ENCODE measurements at regions not wholly inside any gene's neighbourhood (a gene's known extent, or its start where the extent isn't known, plus 50 kb on each side); places are given as distances from the start of the nearest gene placed in this dataset.

- no peak for ATAC-seq
Measured at GRCh38 chr5:144983101-144983500, 812.4 kb downstream of the KCTD16 start.

GRCh38 chr5:144979516-144980264 is 809.0 kb downstream of the KCTD16 start:
- ATAC-seq, result no peak
- TF ChIP-seq SNAI2 (CRISPR knock-in tag; IDR thresholded peaks at IDR 0.05) (no peak), TOX (CRISPR knock-in tag; IDR thresholded peaks at IDR 0.05; ENCODE audit: borderline replicate concordance) (no peak), ARNTL (CRISPR knock-in tag; IDR thresholded peaks at IDR 0.05; ENCODE audit: borderline replicate concordance, low read depth) (no peak), ZC3H10 (CRISPR knock-in tag; IDR thresholded peaks at IDR 0.05) (no peak), CSRNP3 (CRISPR knock-in tag; IDR thresholded peaks at IDR 0.05) (no peak), ESRRG (CRISPR knock-in tag; IDR thresholded peaks at IDR 0.05) (no peak), TCF4 (CRISPR knock-in tag; IDR thresholded peaks at IDR 0.05; ENCODE audit: borderline replicate concordance) (no peak), ZNF8 (CRISPR knock-in tag; IDR thresholded peaks at IDR 0.05) (no peak), ZFP30 (CRISPR knock-in tag; IDR thresholded peaks at IDR 0.05) (no peak), ZFP3 (CRISPR knock-in tag; IDR thresholded peaks at IDR 0.05) (no peak)

More at GRCh38 chr5:144983101-144983500, 812.4 kb downstream of the KCTD16 start:
- TF ChIP-seq GLIS3 (CRISPR knock-in tag; IDR thresholded peaks at IDR 0.05) (no peak), PATZ1 (CRISPR knock-in tag; IDR thresholded peaks at IDR 0.05; ENCODE audit: borderline replicate concordance) (no peak), ZFP30 (CRISPR knock-in tag; IDR thresholded peaks at IDR 0.05) (no peak), ZNF8 (CRISPR knock-in tag; IDR thresholded peaks at IDR 0.05) (no peak), ARNTL (CRISPR knock-in tag; IDR thresholded peaks at IDR 0.05; ENCODE audit: borderline replicate concordance, low read depth) (no peak), POU6F1 (CRISPR knock-in tag; IDR thresholded peaks at IDR 0.05; ENCODE audit: borderline replicate concordance, low read depth) (no peak), RARB (CRISPR knock-in tag; IDR thresholded peaks at IDR 0.05) (no peak), CREB5 (CRISPR knock-in tag; IDR thresholded peaks at IDR 0.05; ENCODE audit: low read depth) (no peak), TSHZ2 (CRISPR knock-in tag; IDR thresholded peaks at IDR 0.05) (no peak), TCF4 (CRISPR knock-in tag; IDR thresholded peaks at IDR 0.05; ENCODE audit: borderline replicate concordance) (no peak), CSRNP3 (CRISPR knock-in tag; IDR thresholded peaks at IDR 0.05) (no peak), ZC3H10 (CRISPR knock-in tag; IDR thresholded peaks at IDR 0.05) (no peak), CSDC2 (CRISPR knock-in tag; IDR thresholded peaks at IDR 0.05) (no peak), BACH2 (CRISPR knock-in tag; IDR thresholded peaks at IDR 0.05; ENCODE audit: borderline replicate concordance) (no peak)
